D721Med (cell line): ENCODE measurements at regions not wholly inside any gene's neighbourhood (a gene's known extent, or its start where the extent isn't known, plus 50 kb on each side); places are given as distances from the start of the nearest gene placed in this dataset.

Experiments used
- DNase-seq: peaks from one replicate; pipeline ENCODE4 v3.0.0; 2011; ENCODE audit warnings: low spot score; ENCODE audit not compliant: insufficient read length
- FAIRE-seq: peaks from 2 replicates; lab custom pipeline; 2011; peaks lifted over from hg19 to GRCh38; lab: Jason Lieb, UNC
- TF ChIP-seq, protein P1 (sequence below): IDR thresholded peaks from 2 replicates; pipeline ENCODE4 v1.5.1; 2012; ENCODE audit warnings: mild to moderate bottlenecking, control low read depth; ENCODE audit not compliant: insufficient read depth; ENCODE audit errors: missing control alignments

DNA sequence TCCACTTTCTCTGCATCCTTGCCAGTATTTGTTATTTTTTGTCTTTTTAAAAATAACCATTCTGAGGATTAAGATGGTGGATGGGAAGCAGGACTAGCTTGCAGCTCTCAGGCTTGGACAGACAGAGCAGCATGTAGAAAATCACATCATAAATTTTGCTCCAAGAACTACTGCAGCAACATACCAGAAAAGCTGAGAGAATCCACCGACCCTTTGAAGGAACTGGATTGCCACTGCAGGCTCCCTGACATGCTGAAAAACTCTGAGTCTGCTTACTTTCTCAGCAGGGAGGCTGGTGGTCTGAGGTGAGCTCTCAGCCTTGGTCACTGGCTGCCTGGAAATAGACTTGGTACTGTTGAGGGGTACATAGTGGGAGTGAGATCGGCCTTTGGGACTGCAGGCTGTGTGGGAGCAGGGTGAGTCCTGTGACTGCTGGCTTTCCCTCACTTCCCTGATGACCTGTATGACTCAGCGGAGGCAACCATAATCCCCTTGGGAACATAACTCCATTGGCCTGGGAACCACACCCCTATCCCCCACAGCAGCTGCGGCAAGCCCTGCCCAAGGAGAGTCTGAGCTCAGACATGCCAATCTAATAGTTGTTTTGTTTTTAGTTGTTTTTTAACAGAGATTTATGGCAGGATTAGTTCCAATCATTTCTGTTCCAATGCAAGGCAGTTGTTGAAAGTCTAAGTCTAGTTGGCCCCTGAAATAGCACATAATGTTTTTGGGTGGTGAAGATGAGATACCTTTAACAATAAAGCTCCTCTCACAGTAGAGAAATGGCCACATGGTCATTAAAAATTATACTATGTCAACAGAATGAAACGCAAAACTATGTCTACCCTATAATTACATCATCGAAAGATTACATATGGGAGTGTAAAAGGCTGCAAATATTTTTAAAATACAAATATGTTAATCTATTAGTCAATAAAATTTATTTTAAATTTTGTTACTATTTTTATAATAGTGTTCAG, 414.2 kb upstream of the CHAC2 start:
- TF ChIP-seq, protein P1, sequence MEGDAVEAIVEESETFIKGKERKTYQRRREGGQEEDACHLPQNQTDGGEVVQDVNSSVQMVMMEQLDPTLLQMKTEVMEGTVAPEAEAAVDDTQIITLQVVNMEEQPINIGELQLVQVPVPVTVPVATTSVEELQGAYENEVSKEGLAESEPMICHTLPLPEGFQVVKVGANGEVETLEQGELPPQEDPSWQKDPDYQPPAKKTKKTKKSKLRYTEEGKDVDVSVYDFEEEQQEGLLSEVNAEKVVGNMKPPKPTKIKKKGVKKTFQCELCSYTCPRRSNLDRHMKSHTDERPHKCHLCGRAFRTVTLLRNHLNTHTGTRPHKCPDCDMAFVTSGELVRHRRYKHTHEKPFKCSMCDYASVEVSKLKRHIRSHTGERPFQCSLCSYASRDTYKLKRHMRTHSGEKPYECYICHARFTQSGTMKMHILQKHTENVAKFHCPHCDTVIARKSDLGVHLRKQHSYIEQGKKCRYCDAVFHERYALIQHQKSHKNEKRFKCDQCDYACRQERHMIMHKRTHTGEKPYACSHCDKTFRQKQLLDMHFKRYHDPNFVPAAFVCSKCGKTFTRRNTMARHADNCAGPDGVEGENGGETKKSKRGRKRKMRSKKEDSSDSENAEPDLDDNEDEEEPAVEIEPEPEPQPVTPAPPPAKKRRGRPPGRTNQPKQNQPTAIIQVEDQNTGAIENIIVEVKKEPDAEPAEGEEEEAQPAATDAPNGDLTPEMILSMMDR, result no peak
- DNase-seq (no peak), FAIRE-seq (no peak)

DNA sequence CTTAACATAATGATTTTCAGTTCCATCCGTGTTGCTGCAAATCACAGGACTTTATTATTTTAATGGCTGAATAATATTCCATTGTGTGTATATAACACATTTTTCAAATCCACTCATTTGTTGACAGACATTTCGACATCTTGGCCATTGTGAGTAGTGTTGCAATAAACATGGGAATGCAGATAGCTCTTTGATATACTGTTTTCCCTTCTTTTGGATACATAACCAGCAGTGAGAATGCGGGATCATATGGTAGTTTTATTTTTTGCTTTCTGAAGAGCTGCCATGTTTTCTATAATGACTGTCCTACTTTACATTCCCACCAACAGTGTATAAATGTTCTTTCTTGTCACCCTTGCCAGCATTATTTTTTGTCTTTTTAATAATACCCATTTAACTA, 420.3 kb upstream of the CHAC2 start:
- TF ChIP-seq, protein P1, result no peak
- DNase-seq, result no peak

DNA sequence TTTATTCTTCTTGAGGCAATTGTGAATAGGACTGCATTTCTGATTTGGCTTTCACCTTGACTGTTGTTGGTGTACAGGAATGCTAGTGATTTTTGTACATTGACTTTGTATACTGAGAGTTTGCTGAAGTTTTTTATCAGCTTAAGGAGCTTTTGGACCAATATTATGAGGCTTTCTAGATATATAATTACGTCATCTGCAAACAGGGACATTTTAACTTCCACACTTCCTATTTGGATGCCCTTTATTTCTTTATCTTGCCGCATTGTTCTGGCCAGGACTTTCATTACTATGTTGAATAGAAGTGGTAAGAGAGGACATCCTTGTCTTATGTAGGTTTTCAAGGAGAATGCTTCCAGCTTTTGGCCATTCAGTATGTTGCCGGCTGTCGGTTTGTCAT, 425.4 kb upstream of the CHAC2 start:
- DNase-seq (no peak), FAIRE-seq (no peak)
- TF ChIP-seq, protein P1, result no peak

More for the DNA sequence above, 420.3 kb upstream of the CHAC2 start:
- FAIRE-seq, result no peak

DNA sequence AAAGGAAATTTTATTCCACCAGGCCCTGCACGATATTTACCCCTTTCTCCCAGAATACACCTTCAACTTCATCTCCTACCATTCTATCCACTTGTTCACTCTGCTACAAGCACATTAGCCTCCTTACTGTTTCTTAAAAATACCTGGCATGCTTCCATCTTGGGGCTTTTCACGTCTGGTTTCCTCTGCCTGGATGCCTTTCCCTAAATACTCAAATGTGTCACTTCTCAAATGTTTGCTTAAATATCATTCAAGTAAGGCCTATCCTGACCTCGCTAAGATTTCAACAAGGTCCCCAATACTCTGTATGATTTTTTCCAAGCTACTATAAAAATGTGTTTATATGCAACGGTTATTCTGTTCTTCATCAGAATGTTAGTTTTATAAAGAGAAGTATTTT, 433.0 kb upstream of the CHAC2 start:
- FAIRE-seq (no peak), DNase-seq (no peak)
- TF ChIP-seq, protein P1, result no peak

DNA sequence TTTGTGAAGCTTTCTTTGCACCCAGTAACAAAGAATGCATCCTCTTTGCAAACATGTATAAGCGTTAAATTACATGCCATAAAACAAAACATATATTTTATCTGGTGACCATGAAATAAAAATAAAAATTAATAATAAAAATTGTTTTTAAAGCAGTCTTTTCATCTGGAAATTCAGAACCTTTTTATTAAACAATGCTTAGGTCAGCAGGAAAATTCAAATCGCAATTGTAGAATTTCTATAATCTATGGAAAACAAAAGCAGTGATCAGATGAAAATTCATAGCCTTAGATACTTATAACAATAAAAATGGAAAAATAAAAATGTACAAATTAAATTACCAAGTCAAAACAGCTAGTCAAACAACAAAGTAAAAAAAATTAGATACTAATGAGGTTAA, 435.9 kb upstream of the CHAC2 start:
- DNase-seq, result no peak
- TF ChIP-seq, protein P1, result no peak
- FAIRE-seq, result no peak

DNA sequence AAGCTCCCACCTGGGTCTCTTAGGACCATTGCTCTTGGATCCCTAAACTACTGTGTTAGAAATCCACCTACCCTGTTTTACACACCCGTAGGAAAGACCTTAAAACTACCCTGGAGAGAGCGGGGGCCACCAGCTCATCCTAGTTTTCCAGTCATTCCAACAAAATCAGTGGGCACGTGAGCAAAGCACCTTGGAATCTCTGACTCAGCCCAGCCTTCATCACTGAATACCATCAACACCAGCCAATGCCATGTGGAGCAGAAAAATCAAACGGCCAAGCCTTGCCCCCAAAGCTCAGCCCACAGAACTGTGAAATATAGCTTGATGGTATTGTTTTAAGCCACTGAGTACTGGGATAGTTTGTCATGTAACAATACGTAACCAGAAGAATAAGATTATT, 449.7 kb upstream of the CHAC2 start:
- TF ChIP-seq, protein P1, result no peak
- no peak for DNase-seq
- no peak for FAIRE-seq

DNA sequence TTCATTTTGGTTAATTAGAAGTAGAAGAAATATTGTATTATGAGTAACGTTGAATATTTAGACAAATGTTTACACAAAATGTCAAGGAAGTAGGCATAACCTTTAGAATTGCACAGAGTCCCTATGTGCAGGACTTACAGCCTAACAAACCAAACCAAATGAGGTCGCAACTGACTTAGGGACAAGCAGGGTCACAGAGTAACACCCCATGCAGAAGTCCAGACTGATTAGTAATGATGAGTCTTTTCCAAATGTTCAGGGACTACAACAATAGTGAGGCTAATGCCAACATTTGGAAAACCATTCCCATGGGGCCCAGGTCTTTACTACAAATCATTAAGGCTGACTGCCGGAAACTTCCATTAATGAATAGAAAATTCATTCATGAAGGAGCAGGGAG, 452.5 kb upstream of the CHAC2 start:
- TF ChIP-seq, protein P1, result no peak
- FAIRE-seq (no peak), DNase-seq (no peak)
